Activated T-cell treated with anti-CD3 and anti-CD28 coated beads, Interleukin-2, amount 50 U/mL, for 1 hour (primary cell): ENCODE measurements at regions not wholly inside any gene's neighbourhood (a gene's known extent, or its start where the extent isn't known, plus 50 kb on each side); places are given as distances from the start of the nearest gene placed in this dataset.

Experiments
- DNase-seq: peaks from one replicate; pipeline ENCODE4 v3.0.0-alpha.2; 2020

GRCh38 chr13:106997696-106998095, 429.8 kb upstream of the ARGLU1 start:
- DNase-seq = no peak

DNA sequence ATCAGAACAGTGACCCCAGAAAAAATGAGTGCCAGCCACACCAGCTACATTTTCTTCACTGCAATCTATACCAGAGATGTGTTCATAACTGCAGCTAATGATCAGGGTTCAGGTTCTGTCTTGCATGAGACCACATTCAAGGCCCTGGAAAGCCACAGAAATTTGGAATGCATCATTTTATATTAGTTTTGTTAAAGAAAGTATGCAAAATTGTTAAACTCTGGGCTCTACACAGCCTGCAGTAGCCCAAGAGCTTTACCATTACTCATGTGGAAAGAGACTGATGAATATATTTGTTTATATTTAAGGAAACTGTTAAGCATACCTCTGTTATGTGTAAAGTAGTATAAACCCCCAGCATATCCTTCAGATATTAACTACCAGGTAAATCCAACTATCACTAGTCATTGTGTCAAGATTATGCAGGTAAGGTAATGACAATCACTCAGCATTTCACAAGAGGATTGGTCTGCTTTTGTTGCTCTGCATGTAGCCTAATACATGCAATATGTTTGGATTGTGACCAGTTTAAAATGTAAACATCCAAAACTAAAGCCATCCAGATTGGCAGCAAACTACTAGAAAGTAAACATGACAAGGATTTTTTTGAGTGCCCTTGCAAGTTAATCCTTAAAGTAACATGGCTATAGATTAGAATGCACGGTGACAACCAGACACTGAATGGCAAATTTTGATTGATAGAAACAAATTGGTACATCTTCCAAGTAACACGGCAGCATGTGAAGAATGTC, 429.1 kb upstream of the ARGLU1 start:
- DNase-seq = no peak

GRCh38 chr13:106990594-106990993, 422.7 kb upstream of the ARGLU1 start:
- DNase-seq = no peak

DNA sequence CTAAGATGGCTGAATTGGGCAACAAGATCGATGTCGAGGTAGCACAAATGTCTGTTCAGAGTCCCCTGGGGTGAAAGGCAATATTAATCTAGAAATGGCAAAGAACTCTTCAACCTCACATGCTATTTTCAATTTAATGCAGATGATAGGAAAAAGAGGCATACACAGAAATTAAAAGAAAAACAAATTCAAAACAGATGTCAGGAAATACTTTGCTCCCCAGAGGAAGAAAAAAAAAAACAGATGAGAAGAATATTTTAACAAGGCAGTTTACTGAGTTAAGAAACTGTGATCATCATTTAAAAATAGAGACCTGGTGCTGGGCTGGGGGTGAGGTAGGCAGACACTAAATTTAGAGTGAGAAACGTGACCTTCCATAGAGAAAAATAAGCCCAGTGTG, 421.9 kb upstream of the ARGLU1 start:
- DNase-seq = no peak

DNA sequence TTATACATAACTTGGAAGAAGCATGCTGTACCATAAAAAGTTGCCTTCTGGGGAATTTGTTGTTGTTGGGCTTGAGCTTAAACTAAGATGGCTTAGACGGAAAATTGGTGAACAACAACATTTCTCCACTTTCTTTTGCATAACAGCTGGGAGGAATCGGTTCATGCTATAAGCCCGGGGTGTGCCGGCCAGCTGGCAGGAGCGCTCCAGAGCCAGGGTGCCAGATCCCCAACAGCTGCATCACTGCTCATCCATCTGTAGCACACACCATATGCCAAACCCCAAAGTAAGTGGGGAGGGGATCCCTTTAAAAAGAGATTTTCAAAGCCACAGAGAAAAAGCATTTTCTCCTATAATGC, 419.5 kb upstream of the ARGLU1 start:
- no peak for DNase-seq

DNA sequence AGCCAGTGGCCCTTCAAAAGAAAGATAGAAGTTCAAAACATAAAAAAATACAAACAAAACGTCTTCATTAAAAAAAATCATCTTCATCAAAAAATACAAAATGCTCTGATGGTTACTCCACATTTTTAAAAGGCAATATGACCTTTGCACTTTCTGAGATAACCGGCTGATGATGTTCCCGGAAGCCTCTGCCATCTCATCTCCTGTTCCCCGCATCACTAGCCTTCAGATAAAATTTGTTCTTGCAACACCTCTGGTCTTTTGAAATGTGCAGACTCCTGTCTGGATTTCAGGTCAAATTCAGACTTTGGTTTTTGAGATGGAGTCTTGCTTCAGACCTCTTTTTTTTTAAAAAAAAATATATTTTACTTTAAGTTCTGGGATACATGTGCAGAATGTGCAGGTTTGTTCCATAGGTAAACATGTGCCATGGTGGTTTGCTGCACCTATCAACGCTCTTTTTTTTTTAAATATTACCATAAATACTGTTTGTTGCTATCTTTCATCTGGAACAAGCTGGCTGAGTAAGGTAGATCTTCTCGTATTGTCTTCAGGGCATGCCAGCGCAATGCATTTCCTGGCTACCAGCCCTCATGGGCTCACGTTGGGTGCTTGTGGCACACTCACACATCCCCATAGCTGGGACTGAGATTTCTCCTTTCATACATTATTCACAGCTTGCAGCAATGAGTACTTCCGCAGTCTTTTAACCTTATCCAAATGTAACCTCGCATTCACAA, 418.9 kb upstream of the ARGLU1 start:
- no peak for DNase-seq

GRCh38 chr13:106986033-106986484, 418.1 kb upstream of the ARGLU1 start:
- DNase-seq = no peak

- DNase-seq = no peak
Observed at GRCh38 chr13:106985481-106985880, 417.5 kb upstream of the ARGLU1 start.

DNA sequence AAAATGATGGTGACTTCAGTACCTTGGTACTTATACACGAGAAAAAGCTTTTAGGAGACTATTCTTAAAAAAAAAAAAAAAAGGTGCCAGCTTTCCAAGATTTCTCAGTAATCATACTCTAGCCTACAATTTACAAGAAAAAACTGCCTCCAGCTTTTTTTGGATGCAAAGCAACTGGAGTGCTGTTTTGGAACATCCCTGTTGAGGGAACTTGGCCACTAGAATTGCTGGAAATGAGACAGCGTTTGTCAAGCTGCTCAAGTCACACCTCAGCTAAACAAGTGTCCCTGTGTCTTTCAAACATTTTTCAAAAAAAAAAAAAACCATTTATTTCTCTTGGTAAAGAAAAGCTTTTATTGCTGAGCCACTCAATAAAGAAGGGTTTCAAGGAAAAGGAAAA, 413.1 kb upstream of the ARGLU1 start:
- DNase-seq = no peak

- DNase-seq = no peak
Observed at GRCh38 chr13:106967391-106967790, 399.5 kb upstream of the ARGLU1 start.

DNA sequence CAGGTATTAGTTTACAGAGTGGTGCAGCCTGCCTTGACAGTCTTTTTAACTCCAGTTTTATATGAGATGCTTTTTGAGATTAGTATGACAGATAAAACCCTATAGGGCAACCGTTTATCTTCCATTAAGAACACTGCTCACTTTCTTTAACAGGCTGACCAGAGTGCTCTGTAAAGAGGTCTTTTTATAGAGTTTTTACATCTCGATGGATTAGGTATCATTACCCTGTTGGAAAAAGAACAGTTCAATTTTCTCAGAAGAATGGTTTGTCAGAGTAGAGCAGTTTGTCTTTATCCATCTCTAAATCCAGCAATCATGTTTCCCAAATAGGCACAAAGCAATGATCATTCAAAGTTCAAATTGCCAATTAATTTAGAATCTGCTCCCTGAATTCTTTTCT, 395.2 kb upstream of the ARGLU1 start:
- DNase-seq = no peak

- no peak for DNase-seq
Observed at GRCh38 chr13:106961651-106962050, 393.7 kb upstream of the ARGLU1 start.

DNA sequence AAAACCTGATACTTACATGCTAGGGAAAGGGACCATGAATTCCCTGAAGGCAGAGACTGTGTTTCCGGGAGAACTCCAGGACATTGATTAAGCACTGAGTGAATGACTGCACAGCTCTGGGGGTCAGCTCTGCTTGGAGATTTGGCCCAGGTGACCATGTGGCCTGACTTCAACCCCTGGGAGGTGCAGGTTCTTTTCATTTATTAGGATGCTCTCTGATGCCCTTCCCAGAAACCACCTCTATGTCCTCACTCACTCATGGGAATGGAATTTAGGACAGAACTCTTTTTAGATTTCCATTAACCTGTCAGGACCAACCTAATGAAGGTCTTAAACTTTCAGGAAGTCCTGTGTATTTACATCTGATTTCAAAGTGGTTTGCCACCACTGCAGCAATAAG, 393.3 kb upstream of the ARGLU1 start:
- no peak for DNase-seq

DNA sequence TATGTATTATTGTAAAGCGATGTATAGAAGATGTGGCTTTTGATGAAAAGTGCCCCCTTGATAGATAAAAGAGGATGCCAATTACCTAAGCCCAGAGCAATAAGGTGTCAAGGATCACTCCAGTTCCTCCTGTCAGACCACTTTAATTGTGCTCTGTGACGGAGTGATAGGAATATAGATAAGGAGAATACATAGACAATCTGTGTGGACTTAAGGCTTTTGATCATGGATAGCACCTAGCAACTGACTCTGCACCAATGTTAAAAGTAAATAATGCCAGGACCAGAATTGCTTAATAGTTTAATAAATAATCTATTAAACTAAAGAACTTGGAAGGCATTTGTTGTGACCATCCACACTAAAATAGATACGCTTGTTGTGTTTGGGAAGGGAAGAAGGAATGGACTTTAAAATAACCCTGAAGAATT, 390.7 kb upstream of the ARGLU1 start:
- no peak for DNase-seq

- no peak for DNase-seq
Observed at GRCh38 chr13:106942563-106942962, 374.6 kb upstream of the ARGLU1 start.

GRCh38 chr13:106941779-106942178, 373.8 kb upstream of the ARGLU1 start:
- DNase-seq = no peak

- DNase-seq = no peak
Observed at GRCh38 chr13:106927421-106927820, 359.5 kb upstream of the ARGLU1 start.

GRCh38 chr13:106922384-106922783, 354.4 kb upstream of the ARGLU1 start:
- no peak for DNase-seq

DNA sequence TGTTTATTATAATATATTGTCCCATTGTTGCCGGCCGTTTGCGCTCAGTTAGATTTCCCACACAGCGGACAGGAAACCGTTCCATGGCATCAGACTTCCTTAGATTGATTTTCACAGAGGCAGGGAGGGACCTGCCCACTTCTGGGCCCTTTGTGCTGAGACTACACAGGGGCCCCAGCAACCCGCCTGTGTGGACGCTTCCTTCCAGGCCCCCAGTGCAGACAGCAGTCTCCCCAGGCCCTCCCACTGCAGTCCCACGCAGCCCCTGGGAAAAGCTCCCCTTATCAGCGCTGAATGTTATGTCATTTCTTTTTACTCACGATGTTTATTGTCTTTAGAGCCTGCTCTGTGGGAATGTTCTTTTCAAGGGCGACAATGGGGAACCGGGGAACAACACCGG, 351.7 kb upstream of the ARGLU1 start:
- no peak for DNase-seq

DNA sequence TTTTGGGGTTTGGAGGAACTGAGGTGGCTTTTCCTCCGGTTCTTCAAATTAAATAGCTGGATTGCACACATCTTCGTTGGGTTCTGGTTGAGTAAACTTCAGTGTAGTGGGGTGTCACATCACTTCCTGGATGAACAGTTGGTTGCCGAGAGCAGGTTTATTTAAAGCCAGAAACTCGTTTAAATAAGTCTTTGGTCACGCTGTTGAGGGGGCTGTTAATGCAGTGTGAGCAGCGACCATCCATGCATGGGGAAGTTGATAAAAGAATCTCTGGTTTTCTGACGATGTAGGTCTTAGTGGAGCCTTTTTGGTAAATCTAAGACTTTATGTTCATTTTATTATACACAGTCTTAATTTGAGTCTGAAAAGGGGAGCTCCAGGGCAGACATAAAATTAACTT, 351.2 kb upstream of the ARGLU1 start:
- DNase-seq = no peak

- DNase-seq = no peak
Observed at GRCh38 chr13:106918557-106918860, 350.6 kb upstream of the ARGLU1 start.

DNA sequence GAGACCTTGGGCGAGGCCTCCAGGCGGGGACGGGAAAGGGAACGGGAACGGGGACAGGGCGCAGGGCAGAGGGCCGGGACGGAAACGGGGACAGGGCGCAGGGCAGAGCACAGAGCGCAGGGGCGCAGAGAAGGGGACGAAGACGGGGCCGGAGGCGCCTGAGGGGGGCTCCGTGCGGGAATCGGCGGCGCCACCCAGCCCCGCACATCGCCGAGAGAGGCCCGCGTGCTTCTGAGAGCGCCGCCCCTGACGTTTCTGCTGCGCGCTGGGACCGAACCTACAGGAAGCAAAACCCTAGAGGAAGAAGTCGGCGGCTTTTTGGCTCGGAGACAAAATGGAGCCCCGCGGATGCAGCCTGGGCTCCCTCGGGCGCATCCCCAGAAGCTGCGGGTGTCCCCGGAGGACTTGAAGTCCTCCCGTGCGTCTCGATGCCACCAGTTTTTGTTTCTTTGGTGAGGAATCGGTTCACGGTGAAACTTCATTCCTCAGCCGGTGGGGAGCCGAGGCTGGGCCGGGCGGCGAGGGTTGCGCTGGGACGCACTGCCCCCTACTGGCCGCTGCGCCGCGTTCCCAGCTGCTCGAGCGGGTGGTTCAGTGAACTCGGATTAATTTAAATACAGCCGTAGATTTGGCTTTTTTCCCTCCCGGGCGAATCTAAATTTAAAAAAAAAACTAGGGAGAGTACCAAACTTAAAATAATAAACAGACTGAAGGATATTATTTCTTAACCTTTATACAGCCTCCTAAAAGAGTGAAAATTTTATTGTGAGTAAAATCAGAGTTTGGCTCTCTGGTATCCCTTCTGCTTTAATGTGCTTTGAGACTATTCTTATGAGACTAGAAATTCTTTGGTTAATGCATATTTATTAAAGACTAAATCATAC, 350.0 kb upstream of the ARGLU1 start:
- peak; percentile 70 for DNase-seq

GRCh38 chr13:106917024-106917571, 349.2 kb upstream of the ARGLU1 start:
- no peak for DNase-seq
